Endometrium (tissue), 2 donors: ENCODE measurements at regions not wholly inside any gene's neighbourhood (a gene's known extent, or its start where the extent isn't known, plus 50 kb on each side); places are given as distances from the start of the nearest gene placed in this dataset.

Experiments
- FAIRE-seq: peaks from 2 replicates; lab custom pipeline; 2012; peaks lifted over from hg19 to GRCh38; lab: Jason Lieb, UNC
- donor health status: control.
- donor health status: control.

DNA sequence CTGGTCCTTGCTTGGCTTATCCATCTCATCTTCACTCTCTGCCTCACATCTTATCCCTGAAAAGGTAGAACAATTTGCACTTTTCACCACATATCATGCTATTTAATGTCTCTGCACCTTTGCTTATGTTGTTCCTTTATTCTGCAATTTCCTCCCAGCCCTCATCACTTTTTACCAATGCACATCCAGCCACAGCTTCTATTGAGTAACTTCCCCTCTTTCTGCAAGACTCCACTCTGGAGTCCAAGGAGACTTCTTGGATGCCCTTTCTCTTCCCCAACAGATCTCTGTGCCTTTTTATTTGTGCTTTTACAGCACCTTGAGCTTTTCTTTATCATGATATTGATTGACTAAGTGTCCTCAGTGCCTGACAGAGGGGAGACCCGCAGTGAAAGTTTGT lies 797.1 kb downstream of the VRK1 start:
- FAIRE-seq, result no peak

DNA sequence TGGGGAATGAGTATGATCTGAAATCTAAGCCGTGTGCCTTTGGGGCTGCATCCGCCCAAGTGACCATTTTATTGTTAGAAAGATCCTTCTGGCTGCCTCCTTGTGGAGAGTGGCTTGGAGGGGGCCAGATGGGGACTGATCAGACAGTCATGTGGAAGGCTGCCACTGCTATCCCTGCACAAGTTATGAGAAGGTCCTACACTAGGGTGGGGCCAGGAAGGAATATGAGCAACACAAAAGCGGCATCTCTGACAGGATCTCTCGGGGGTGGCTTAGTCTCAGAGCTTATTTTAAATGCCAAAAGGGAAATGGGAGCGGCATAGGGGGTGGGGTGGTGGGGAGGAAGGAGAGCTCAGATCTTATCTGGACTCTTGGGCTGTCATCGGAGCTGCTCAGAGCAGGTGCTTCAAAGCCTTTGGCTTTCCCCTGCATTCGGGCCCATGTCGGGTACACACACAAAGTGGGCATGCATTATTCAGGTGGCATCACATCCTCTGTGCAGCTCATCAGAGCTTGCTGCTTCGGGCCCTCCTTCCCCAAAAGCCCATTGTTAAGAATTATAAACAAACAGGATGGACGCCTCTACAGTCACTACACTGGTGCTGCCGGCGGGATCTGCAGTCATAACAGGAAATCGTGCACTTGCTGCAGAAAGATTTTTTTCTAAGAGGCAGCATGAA lies 805.4 kb downstream of the VRK1 start:
- FAIRE-seq, result no peak

DNA sequence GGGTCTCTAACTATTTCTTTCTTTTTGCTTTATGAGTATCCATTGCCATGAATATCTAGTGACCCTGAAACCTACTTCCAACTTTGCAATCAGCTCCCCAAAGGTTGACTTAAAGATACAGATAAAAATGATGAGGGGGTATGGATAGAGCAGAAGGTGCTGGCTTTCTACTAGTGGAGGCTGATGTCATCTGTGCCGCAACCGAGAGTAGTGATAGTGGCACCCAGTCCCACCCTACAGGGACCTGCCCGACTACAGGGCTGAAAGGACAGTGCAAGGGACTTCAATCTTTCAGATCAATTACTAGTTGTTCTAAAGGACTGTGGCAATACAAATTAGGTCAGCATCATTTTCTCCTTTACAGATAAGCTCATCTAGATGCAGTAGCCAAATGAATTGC lies 806.0 kb downstream of the VRK1 start:
- FAIRE-seq, result no peak

DNA sequence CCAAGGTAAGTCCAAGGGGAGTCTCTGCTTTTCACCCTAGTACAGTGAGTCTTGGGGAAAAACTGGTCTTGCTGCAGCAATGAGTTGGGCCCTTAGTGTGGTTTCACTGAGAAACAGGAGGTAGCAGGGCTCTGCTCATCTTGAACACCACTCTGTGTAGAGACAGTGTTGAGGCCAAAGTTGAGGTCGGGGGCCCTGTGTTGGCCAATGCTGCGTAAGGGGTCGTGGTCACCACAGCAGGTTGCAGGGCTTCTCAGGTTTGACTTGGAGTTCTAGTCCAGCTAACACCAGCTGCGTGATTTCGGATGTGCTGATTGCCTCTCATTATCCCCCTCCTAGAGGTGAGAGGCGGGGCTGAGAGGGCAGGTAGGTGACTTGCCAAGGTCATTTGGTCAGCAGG lies 807.5 kb downstream of the VRK1 start:
- FAIRE-seq, result no peak

DNA sequence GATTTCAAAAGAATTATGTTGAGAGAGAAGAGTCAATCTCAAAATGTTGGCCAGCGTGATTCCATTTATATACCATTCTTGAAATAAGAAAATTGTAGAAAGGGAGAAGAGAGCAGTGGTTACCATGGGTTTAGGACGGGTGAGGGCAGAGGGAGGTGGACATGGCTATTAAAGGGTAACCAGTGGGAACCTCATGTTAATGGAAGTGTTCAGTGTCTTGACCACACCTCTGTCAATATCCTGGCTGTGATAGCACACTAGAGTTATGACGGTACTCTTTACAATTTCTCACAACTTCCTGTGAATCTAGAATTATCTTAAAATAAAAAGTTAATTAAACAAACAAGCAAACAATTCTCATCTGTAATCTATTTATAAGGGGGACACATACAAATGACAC lies 821.2 kb downstream of the VRK1 start:
- no peak for FAIRE-seq

DNA sequence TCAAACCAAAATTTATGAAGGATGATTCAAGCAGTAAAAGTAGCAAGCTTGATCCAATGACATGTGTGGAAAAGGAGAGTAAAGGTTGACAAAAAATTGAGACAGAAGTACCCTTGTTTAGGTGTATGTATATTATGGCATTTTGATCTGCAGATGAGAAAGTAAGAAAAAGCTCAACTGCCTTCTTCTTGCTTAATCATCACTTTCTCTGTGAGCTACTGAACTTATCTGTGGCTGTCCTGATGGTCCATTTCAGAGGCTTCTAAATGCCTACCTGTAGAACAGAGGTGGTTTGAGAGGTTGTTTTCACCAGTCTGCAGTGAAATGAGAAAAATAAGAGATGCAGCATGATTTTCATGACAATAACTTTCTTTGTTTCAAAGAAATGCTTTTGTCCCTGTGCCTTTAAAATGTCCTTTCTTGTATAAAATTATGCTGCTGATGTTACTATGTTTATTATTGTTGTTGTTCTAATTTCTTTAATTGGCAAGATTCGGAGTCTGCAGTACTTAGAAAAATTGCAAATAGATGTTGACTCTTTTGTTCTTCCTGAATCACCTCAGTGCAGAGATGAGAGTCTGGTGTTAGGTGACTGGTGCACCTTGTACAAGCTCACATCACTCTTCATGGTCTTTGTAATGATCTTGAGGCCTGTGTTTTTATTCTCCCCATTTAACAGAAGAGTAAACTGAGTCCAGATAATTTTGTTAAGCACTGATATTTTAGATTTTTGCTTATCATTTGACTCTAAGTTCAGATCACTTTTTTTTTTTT lies 821.9 kb downstream of the VRK1 start:
- no peak for FAIRE-seq

DNA sequence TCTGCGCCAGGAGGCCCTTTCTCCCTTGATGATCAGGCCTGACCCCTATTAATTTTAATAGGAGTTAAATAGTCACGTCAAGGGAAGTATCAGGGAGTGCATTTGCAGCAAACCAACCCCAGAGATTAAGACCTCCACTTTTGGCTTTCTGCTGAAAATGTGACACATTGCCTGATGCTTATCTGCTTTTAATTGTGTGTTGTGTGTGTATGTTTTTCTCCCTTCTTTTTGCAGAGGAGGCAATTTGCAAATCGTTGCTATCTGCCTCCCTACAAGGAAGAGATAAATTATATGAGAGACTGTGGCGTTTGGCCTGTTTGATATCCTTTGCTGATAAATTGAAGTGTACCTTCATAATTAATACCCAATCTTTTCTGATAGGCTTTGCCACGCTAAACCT lies 822.9 kb downstream of the VRK1 start:
- no peak for FAIRE-seq

DNA sequence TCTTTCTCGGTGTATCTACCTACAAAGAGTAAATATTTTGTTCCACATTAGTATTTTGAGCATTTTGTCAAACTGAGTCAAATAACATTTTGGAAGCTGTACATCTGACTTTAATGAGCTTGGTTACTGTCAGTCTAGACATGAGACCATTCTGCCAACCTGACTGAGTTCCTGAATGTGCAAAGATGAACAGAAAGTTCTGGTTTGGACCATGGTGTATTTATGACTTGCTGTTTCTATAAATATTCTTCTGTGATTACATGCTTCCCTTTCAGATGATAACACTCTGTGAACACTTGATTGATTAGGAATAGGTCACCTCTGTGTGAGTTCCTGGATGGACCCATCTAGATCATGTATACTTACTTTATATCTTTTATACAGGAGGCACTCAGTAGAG lies 827.8 kb downstream of the VRK1 start:
- FAIRE-seq, result no peak

DNA sequence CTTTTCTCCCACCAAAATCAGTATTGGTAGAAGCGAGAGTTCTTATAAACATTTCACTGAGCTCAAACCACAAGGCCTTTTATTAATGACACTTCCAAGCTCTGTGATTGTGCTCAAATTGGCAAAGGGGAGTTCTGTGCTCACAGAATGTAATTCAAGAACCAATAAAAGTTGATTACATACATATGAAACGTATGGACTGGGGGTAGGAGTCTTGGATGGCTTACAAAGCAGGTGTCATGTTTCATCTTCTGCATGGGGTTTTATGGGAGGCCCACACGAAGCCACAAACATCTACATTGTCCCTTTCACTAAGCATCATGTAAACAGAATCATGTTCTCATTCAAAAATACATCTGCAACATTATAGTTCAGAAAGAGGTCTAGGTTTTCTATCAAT lies 828.3 kb downstream of the VRK1 start:
- FAIRE-seq, result no peak

DNA sequence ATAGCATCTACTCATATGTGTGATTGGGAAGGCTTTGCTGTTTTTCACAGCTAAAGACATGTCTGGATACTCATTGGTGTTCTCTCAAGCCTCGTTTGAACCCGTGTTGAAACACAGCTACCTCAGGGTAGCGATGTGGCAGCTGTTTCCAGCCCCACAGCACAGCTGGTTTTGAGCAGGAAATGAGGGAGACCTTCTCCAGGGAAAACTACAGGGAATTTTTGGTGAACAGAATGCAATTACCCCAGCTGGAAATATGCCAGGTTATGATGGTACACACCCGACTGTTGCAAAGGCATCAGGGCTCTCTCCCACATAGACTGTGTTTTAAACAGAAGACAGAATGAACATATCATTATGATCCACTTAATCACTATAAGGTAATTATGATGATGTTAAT lies 828.9 kb downstream of the VRK1 start:
- no peak for FAIRE-seq

DNA sequence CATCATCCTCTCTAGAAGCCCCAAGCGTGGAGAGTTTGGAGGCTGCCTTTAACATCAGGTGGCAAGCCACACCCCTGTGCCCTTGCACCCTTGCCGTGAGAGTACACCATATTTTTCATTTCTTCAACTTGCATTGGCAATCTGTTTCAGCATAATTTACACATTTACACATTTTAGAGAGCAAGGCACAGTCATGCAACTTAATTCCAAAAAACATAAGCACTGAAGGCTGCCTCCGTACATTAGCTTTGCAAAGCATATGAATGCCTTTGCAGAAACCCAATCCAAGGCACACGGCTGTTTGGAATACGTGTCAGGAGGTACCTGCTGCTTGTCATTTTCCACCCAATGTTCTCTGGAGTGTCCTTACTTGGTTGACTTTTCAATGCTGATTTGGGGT lies 833.1 kb downstream of the VRK1 start:
- FAIRE-seq, result no peak

DNA sequence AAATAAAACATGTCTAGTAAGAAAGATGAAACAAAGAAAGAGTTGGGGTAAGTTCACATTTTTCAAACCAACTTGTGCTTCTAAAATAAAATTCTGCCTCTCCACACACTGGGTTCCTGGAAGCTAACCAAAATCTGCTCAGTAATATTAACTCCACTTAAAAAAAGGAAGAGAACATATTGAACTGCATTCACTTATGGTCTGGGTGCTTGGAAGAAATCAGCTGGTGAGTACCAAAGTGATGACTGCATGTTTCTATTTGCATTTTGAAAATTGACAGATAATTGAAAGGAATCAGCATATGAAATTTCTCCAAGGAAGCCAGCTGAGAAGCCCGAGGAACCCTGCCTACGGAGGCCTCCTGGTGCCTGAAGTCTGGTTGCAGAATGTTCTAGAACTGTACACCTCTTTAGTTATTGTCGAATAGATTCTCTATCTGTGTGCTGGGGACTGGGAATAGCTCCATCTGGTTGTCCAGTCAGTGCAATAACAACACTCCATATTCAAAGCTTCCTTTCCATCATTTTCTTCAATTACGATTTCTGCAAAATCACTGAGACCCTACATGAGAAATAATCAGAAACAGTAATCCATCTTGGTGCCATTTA lies 836.1 kb downstream of the VRK1 start:
- FAIRE-seq, result no peak

DNA sequence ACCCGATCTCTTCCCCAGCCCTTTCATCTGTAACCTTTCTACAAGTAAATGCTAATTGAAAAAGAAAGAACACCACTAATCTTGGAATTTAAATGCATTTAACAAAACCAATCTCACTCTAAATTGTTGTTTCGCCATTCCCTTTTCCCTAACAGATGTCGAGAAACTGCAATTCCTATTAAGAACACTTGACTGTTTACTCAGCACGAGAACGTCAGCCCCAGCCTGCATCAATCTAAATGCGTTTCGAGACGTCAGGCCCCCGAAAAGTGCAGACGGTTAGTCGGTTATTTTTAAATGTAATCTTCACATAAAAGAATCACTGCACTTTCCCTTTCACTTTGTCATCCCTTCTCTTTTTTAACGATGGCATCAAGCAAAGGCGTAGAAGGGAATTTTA lies 837.6 kb downstream of the VRK1 start:
- FAIRE-seq, result no peak

DNA sequence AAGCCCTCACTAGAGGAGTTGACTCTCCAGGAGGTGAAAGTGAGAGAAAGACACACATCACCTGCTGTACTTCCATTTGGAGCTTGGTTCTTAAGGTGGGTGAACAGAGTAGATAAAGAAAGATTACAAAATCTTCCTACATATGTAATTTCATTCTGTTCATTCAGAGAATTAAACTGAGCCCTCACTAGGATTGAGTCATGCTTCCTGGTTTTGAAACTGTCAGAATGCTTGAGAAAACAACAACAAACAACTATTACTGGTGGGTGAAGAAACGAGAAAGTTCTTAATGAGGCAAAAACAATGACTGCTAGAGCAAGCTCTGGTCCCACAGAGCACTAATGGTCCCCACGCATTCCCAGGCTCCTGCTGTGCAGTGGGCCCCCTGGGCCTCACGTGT lies 841.7 kb downstream of the VRK1 start:
- no peak for FAIRE-seq

DNA sequence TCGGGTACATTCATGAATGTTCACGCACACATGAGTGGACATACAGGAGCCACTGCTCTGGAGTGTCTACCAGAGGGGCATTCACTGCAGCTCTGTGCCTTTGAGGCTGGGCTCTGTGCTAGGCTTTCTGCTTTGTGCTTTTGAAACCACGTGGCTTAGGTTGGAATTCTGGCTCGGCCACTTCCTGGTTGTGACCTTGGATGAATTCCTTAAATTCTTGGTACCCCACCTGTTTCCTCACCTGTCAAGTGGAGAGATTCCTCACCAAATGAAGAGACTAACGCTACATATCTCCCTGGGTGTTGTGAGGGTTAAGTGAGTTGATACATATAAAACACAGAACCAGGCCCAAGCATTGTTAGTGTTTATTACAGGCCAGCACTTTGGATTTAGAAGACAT lies 842.8 kb downstream of the VRK1 start:
- FAIRE-seq, result no peak

DNA sequence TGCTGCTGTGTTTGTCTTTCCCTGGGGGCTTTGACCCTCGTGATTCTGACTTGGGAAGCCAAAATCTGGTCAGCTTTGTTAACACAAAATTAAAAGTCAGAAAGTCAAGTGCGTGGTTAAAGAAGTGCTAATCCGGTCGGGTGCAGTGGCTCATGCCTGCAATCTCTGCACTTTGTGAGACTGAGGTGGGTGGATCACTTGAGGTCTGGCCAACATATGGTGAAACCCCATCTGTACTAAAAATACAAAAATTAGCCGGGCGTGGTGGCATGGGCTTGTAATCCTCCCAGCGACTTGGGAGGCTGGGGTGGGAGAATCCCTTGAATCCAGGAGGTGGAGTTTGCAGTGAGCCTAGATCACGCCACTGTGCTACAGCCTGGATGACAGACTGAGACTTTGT lies 844.6 kb downstream of the VRK1 start:
- no peak for FAIRE-seq

DNA sequence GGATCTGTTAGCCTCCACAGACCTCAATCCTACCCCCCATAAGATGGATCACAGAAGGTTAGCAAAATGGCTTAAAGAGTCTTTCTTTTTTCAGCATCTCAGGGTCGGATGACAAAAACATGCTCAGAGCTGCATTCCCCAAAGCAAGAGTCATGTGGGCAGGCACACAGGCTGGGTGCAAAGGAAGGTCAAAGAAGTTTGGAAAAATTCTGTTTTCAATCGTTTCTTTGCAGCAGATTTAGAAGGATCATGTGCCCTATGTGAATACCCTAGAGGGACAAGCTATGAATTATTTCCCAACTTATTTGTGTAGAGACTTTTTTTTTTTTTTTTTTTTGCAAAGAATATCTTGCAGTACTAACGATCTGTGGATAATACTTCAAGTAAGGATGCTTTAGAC lies 845.4 kb downstream of the VRK1 start:
- FAIRE-seq, result no peak

DNA sequence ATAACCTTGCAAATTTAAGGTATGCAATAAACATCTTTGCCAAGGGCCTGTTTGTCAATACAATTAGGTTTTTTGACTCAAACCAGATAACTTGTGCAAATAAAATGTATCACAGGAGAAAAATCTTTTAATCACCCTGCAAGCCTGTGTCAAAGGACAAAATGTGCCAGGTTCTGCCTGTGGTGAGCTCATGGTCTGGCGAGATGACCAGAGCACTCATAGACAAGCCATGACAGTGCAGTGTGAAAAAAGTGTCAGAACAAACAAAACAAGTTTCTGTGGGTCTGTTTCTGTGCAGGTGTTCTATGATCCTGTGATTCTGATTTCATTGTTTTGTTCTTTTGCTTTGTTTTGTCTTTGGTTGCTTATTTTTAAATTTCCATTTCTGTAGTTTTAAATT lies 847.2 kb downstream of the VRK1 start:
- no peak for FAIRE-seq

DNA sequence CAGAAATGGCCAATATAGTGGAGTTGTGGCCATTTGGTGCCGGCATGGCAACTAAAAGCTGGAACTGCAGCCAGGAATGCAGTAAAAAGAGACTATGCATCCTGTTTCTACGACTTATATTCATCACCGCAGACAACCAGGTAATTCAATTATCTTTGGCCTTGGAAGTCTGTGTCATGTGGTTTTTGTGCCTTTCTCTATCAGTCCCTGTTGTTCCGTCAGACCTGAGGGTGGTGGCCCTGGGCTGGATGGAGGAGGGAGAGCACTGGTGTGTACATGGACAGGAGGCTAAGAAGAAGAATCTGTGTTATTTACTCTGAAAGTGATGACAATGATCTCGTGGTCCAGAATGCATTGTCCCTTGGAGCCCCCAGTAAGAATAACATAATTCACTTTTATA lies 852.6 kb downstream of the VRK1 start:
- no peak for FAIRE-seq

DNA sequence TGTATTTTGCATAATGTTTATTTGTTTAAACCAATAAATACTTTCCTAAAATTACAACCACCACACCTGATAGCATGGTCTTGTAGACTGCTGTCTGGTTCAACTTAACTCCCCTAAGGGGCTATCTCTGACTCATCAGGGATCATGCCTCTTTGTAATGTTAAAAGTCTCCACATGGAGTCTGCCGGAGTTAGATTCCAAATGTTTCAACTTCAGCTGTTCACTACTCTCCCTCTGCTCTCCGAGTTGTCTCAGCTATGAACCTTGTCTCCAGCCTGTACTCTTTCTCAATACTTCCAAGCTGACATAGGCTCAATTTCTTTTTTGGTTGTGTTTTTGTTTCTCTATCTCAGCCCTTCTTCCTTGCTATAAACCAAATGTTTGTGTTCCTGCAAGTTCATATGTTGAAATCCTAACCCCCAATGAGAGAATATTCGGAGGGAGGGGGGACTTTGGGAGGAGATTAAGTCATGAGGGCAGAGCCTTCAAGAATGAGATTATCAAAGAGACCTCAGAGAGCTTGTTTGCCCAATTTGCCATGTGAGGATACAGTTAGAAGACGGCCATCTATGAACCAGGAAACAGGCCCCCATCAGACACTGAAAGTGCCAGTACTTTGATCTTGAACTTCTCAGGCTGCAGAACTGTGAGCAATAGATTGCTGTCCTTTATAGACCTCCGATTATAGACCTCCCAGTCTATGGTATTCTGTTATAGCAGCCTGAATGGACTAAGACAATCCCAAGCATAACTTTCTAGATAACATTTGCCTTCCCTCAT lies 858.2 kb downstream of the VRK1 start:
- FAIRE-seq, result no peak

DNA sequence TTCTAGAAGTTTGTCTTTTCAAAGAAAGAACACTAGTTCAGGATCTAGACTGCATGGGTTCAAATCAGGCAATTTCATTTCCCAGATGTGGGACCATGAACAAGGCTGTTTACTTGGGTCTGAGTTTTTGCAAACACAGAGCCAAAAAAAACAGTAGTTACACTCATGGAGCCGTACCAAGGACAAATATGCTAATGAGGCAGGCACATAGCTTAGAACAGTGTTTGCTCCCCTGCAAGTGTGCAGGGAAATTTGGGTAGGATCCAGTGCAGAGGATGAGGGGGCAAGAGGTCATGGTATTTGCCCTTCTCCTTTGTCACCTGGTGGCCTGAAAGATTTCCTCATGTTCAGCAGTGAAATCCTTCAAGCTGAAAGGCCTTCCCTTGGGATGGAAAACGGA lies 860.4 kb downstream of the VRK1 start:
- FAIRE-seq, result no peak

DNA sequence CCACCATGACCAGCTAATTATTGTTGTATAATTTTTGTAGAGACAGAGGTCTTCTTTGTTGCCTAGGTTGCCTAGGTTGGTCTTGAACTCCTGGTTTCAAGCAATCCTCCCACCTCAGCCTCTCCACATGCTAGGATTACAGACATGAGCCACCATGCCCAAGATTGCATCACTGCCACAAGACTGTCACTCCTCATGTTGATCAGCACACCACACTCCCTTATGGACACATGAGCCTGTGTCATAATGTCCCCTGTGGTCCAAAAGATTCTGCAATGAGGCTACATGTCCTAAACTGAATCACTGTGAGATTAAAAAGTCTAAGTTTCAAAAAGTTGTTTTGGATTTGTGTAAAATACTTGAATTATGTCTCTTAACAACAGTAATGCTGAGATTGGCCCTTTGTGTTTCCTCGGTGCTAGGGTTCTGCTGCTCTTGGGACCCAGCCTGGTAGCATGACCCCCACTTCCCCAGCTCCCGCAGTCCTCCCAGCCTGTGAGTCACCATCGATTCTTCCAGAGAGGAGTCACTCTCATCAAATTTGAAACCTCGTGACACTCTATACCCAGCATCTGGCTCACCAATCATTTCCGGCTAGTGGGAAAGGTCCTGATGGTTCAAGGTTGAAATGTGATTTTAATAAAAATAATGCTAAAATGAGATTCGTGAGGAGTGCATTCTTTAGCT lies 890.9 kb downstream of the VRK1 start:
- no peak for FAIRE-seq
